ENCODE measurements at regions not wholly inside any gene's neighbourhood (a gene's known extent, or its start where the extent isn't known, plus 50 kb on each side); places are given as distances from the start of the nearest gene placed in this dataset.

DNA sequence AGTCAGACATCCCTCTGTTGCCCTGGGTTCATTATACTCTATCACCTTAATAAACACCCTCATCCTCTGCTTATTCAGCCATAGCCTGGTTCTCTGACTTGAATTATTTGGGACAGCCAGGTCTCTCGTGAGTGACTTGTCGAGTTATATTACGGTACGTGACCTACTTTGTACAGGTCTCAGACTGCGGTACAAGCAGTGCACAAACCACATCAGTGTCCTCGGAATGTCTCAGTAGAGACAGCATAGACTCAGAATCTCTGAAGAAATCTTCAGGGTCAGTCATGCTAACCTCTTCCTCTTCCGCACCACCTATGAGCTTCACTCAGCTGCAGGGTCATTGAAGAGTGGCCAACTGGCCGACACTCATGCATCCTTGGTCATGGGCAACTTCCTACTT, 860.8 kb downstream of the BCL11B start:
- FAIRE-seq (no peak), DNase-seq (ENCODE audit: insufficient read length, low spot score) (no peak)

DNA sequence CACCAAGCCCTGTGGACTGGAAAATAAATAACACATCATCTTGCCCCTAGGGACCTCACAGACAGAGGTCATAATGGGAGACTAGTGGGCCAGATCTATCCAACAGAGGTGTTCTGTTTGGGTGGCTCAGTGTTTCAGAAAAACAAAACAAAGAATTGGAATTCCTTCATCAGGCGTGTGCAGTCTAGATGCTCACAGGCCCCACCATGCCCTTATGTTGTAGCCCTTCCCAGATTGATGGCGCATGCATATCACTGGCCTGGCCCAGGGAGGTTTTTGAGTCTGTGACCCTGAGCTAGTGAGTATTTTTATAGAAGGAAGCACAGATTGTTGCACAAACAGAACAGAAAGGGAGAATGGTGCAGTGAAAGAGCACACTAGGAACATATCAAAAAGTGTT, 859.6 kb downstream of the BCL11B start:
- TF ChIP-seq POLR2AphosphoS5 (IDR thresholded peaks at IDR 0.05; ENCODE audit: low read depth, low read length), result no peak
- FAIRE-seq (no peak), DNase-seq (ENCODE audit: insufficient read length, low spot score) (no peak)

More for the DNA sequence above, 860.8 kb downstream of the BCL11B start:
- TF ChIP-seq POU2F2 (IDR thresholded peaks at IDR 0.05; ENCODE audit: low read depth, low read length), result no peak
- no peak for TF ChIP-seq SPI1 (IDR thresholded peaks at IDR 0.05; ENCODE audit: low read depth, low read length)
- no peak for TF ChIP-seq PAX5 (IDR thresholded peaks at IDR 0.05; ENCODE audit: insufficient read depth, low read length, severe bottlenecking)
- TF ChIP-seq POLR2A (IDR thresholded peaks at IDR 0.05; ENCODE audit: low read depth, low read length), result no peak
- no peak for TF ChIP-seq TAF1 (IDR thresholded peaks at IDR 0.05; ENCODE audit: low read depth, low read length)
- no peak for TF ChIP-seq POLR2AphosphoS5 (IDR thresholded peaks at IDR 0.05; ENCODE audit: low read depth, low read length)

DNA sequence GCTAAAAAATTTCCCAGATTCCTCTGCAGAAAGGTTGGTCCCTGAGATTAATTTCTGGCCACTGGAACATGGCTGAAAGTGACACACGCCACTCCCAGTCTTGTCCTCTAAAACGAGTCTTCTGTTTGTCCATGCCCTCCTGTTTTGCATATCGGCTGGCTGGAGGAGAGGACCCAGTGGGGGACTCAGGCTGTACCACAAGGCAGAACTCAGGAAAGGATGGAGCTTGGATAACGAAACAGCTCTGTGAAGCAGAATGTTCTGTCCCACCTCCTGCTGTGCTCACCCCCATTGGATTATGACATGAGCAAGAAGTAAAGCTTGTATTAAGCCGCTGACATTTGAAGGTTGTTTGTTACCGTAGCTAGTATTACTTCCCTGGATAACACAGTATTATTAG, 856.2 kb downstream of the BCL11B start:
- FAIRE-seq, result no peak
- no peak for TF ChIP-seq SPI1 (IDR thresholded peaks at IDR 0.05; ENCODE audit: low read depth, low read length)
- TF ChIP-seq POLR2AphosphoS5 (IDR thresholded peaks at IDR 0.05; ENCODE audit: low read depth, low read length), result no peak
- no peak for TF ChIP-seq POLR2A (IDR thresholded peaks at IDR 0.05; ENCODE audit: low read depth, low read length)
- TF ChIP-seq TAF1 (IDR thresholded peaks at IDR 0.05; ENCODE audit: low read depth, low read length), result no peak
- TF ChIP-seq PAX5 (IDR thresholded peaks at IDR 0.05; ENCODE audit: insufficient read depth, low read length, severe bottlenecking), result no peak
- no peak for TF ChIP-seq POU2F2 (IDR thresholded peaks at IDR 0.05; ENCODE audit: low read depth, low read length)

DNA sequence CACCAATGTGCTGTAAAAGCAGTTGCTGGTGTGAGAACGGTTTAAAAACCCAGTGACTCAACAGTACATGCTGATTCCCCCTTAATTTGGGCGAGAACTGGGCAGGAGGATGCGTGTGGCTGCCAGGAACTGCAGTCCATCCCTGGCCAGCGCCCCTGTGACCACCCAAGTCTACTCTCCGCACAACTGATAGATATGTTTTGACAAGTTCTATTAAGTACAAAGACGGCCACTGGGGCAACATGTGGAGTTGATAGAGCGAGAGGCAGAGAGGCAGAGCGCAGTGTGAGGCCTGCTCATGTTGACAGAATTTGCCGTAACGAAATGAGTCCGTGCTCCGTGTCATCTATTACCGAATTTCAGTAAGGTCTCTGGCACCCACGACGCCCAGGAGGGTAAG, 855.0 kb downstream of the BCL11B start:
- TF ChIP-seq POLR2AphosphoS5 (IDR thresholded peaks at IDR 0.05; ENCODE audit: low read depth, low read length), result no peak
- TF ChIP-seq SPI1 (IDR thresholded peaks at IDR 0.05; ENCODE audit: low read depth, low read length), result no peak
- no peak for TF ChIP-seq TAF1 (IDR thresholded peaks at IDR 0.05; ENCODE audit: low read depth, low read length)
- no peak for TF ChIP-seq POLR2A (IDR thresholded peaks at IDR 0.05; ENCODE audit: low read depth, low read length)
- TF ChIP-seq POU2F2 (IDR thresholded peaks at IDR 0.05; ENCODE audit: low read depth, low read length), result no peak
- no peak for TF ChIP-seq PAX5 (IDR thresholded peaks at IDR 0.05; ENCODE audit: insufficient read depth, low read length, severe bottlenecking)
- DNase-seq (ENCODE audit: insufficient read length, low spot score), result no peak
- FAIRE-seq, result no peak

More for the DNA sequence above, 856.2 kb downstream of the BCL11B start:
- DNase-seq (ENCODE audit: insufficient read length, low spot score), result no peak

DNA sequence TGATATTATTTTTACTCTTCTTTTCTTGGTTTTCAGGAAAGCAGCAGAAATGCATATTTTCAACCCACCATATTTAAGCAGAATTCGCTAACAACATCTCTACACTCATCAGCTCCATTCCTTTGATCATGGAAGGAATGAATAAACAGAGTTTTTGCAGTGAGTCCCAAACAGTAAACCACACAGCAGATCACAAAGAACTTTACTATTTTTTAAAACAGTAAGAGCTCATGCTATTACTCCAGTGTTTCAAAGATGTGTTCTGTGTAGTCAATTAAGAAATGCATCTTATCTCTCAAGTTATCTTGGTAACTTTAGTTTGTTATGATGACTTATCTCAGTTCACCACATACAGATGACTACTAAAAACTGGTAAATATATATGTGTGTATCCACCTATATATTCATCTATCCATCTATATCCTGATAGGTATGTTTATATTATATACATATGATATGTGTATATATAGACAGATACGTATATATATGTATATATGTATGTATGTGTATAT, 843.5 kb downstream of the BCL11B start:
- DNase-seq (ENCODE audit: insufficient read length, low spot score), result no peak
- no peak for TF ChIP-seq SPI1 (IDR thresholded peaks at IDR 0.05; ENCODE audit: low read depth, low read length)
- TF ChIP-seq PAX5 (IDR thresholded peaks at IDR 0.05; ENCODE audit: insufficient read depth, low read length, severe bottlenecking), result no peak
- TF ChIP-seq POLR2AphosphoS5 (IDR thresholded peaks at IDR 0.05; ENCODE audit: low read depth, low read length), result no peak
- TF ChIP-seq POLR2A (IDR thresholded peaks at IDR 0.05; ENCODE audit: low read depth, low read length), result no peak
- no peak for TF ChIP-seq POU2F2 (IDR thresholded peaks at IDR 0.05; ENCODE audit: low read depth, low read length)
- no peak for TF ChIP-seq TAF1 (IDR thresholded peaks at IDR 0.05; ENCODE audit: low read depth, low read length)
- FAIRE-seq, result no peak

DNA sequence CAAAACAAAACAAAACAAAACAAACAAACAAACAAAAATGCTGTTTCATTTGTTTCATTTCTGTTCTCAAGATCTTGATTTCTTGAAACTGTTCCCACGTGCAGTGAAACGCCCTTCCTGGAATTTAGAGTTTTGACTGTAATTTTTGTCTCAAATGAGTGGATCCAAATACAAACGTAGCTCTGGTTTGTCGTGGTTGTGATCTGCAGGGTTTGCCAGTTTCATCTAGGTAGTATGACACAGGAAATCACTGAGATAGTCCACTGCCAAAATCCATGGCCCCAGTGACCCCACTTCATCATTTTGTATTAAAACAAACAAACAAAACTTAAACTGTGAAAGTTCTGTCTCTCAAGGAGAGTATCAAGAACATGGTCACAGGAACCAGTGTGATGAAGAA, 838.6 kb downstream of the BCL11B start:
- DNase-seq (ENCODE audit: insufficient read length, low spot score) (no peak), FAIRE-seq (no peak)
- TF ChIP-seq TAF1 (IDR thresholded peaks at IDR 0.05; ENCODE audit: low read depth, low read length) (no peak), PAX5 (IDR thresholded peaks at IDR 0.05; ENCODE audit: insufficient read depth, low read length, severe bottlenecking) (no peak), POLR2A (IDR thresholded peaks at IDR 0.05; ENCODE audit: low read depth, low read length) (no peak)

DNA sequence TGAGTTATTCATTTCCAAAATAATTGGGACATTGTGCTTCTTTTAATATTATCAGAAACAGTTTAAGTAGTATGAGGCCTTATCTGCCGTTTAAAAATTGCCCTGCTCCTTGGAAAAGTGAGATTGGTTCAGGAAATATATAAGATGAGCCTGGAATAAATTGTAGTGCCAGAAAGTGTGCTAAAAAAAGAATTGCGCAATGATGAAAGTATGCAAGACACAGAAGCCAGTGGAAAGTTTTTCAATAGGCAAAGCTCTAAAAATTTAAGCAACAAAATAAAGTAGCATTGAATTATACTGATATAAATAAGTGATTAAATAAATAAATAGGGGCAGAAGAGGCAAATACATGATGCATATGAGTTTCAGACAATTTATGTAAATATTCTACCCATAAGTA, 834.9 kb downstream of the BCL11B start:
- TF ChIP-seq TAF1 (IDR thresholded peaks at IDR 0.05; ENCODE audit: low read depth, low read length) (no peak), POLR2AphosphoS5 (IDR thresholded peaks at IDR 0.05; ENCODE audit: low read depth, low read length) (no peak), SPI1 (IDR thresholded peaks at IDR 0.05; ENCODE audit: low read depth, low read length) (no peak), POU2F2 (IDR thresholded peaks at IDR 0.05; ENCODE audit: low read depth, low read length) (no peak)
- no peak for FAIRE-seq
- no peak for DNase-seq (ENCODE audit: insufficient read length, low spot score)

DNA sequence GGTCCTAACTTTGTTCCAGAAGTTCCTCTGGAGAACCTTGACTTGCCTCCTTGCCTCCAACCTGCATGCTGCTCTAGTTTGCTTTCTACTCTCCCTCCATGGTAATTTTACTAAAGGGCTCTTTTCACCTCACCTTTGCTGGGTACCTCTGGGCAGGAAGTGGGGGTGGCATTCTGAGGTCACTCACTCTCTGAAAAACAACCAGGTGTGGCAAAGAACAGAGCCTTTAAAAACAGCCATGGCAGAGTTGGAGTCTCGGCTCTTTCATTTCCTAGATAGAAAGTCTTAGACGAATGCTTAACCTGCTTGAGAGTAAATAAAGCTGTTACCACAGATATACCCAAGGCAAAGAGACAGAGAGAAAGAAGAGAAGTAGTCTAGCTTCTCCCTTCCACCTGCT, 827.9 kb downstream of the BCL11B start:
- FAIRE-seq (no peak), DNase-seq (ENCODE audit: insufficient read length, low spot score) (no peak)
- no peak for TF ChIP-seq SPI1 (IDR thresholded peaks at IDR 0.05; ENCODE audit: low read depth, low read length)
- TF ChIP-seq PAX5 (IDR thresholded peaks at IDR 0.05; ENCODE audit: insufficient read depth, low read length, severe bottlenecking), result no peak
- TF ChIP-seq POLR2A (IDR thresholded peaks at IDR 0.05; ENCODE audit: low read depth, low read length), result no peak
- TF ChIP-seq POU2F2 (IDR thresholded peaks at IDR 0.05; ENCODE audit: low read depth, low read length), result no peak
- TF ChIP-seq POLR2AphosphoS5 (IDR thresholded peaks at IDR 0.05; ENCODE audit: low read depth, low read length), result no peak
- no peak for TF ChIP-seq TAF1 (IDR thresholded peaks at IDR 0.05; ENCODE audit: low read depth, low read length)

DNA sequence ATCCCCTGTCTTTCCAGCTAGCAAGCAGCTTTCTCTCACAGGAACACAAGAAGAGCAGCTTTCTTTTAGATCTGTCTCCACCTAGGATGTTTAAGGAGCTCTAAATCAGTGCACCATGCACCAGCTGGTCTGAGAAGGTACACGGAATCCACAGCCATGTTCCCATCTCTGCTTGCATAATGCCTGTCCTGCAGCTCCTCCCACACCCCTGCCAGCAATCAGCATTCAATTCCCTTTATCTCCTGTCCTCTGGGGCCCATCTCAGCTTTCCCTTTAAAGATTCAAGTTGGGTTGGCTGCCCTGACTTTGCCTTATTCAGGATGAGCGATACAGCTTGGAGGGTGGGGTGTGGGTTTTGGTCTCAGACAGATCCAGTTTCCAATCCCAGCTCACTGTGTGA, 826.3 kb downstream of the BCL11B start:
- FAIRE-seq (no peak), DNase-seq (ENCODE audit: insufficient read length, low spot score) (no peak)
- TF ChIP-seq POU2F2 (IDR thresholded peaks at IDR 0.05; ENCODE audit: low read depth, low read length) (no peak), POLR2AphosphoS5 (IDR thresholded peaks at IDR 0.05; ENCODE audit: low read depth, low read length) (no peak), TAF1 (IDR thresholded peaks at IDR 0.05; ENCODE audit: low read depth, low read length) (no peak), POLR2A (IDR thresholded peaks at IDR 0.05; ENCODE audit: low read depth, low read length) (no peak)

DNA sequence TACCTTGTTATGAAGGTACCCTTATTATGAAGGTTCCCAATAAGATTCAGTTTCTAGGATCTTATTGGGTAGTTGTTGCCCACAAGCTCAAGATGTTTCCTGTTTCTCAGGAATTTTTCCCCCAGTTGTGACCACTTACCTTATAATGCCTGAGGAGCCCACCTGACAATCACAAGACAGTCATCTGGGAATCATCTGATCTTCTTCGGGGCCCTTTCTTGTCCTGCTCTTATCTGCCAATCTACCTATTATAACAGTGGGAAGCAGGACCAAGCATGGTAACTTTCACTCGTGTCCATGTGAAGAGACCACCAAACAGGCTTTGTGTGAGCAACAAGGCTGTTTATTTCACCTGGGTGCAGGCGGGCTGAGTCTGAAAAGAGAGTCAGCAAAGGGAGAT, 825.5 kb downstream of the BCL11B start:
- FAIRE-seq (no peak), DNase-seq (ENCODE audit: insufficient read length, low spot score) (no peak)
- TF ChIP-seq POU2F2 (IDR thresholded peaks at IDR 0.05; ENCODE audit: low read depth, low read length) (no peak), SPI1 (IDR thresholded peaks at IDR 0.05; ENCODE audit: low read depth, low read length) (no peak), POLR2AphosphoS5 (IDR thresholded peaks at IDR 0.05; ENCODE audit: low read depth, low read length) (no peak), TAF1 (IDR thresholded peaks at IDR 0.05; ENCODE audit: low read depth, low read length) (no peak), POLR2A (IDR thresholded peaks at IDR 0.05; ENCODE audit: low read depth, low read length) (no peak)

DNA sequence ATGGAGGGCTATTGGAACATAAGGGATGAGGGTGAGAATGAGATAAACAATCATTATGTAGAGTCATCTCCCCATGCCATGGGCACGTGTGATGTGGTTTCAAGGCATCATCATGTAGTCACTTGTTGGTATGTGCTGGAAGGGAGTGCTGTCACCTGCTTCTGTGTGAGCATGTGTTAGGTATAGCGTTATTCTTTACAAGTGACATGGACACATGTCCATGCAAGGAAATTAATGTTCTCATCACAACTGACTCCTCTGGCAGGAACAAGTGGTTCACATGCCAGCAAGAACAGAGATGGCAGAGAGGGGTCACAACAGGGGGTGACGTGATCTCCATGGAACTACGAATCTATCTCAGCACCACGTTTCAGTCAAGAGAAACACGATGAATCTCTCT, 815.8 kb downstream of the BCL11B start:
- TF ChIP-seq POLR2AphosphoS5 (IDR thresholded peaks at IDR 0.05; ENCODE audit: low read depth, low read length) (no peak), TAF1 (IDR thresholded peaks at IDR 0.05; ENCODE audit: low read depth, low read length) (no peak), SPI1 (IDR thresholded peaks at IDR 0.05; ENCODE audit: low read depth, low read length) (no peak), POU2F2 (IDR thresholded peaks at IDR 0.05; ENCODE audit: low read depth, low read length) (no peak), POLR2A (IDR thresholded peaks at IDR 0.05; ENCODE audit: low read depth, low read length) (no peak), PAX5 (IDR thresholded peaks at IDR 0.05; ENCODE audit: insufficient read depth, low read length, severe bottlenecking) (no peak)
- DNase-seq (ENCODE audit: insufficient read length, low spot score) (no peak), FAIRE-seq (no peak)

Data from GM12891 (cell line).